Mammary epithelial cell (primary cell): ENCODE measurements at regions not wholly inside any gene's neighbourhood (a gene's known extent, or its start where the extent isn't known, plus 50 kb on each side); places are given as distances from the start of the nearest gene placed in this dataset.

Source experiments
- CTCF ChIP-seq, 2 donors: IDR thresholded peaks in 1 of 2; conservative IDR thresholded peaks in 1 of 2; 2 replicates each; pipeline ENCODE4 v1.5.1; 2011 to 2012; ENCODE audit warnings: inconsistent platforms in 2 of 2, low read length in 2 of 2, mild to moderate bottlenecking in 2 of 2, control low read depth in 1 of 2, low read depth in 1 of 2; ENCODE audit not compliant: insufficient read depth in 1 of 2; ENCODE audit errors: extremely low read depth in 1 of 2
- EZH2 ChIP-seq: IDR thresholded peaks from 2 replicates; pipeline ENCODE4 v1.6.1; 2012; ENCODE audit warnings: low read length, inconsistent platforms, borderline replicate concordance

GRCh38 chr22:49334976-49335375 lies 492.7 kb downstream of the BRD1 start:
- no peak for TF ChIP-seq CTCF (conservative IDR thresholded peaks at IDR 0.05 in 1 of 2, IDR thresholded peaks at IDR 0.05 in 1 of 2; ENCODE audit: extremely low read depth in 1 of 2, insufficient read depth in 1 of 2, low read depth in 1 of 2, low read length in 2 of 2)
- TF ChIP-seq EZH2 = no peak
